SH-SY5Y (cell line): ENCODE measurements at regions not wholly inside any gene's neighbourhood (a gene's known extent, or its start where the extent isn't known, plus 50 kb on each side); places are given as distances from the start of the nearest gene placed in this dataset.

Experiments
- GATA2 ChIP-seq: IDR thresholded peaks from 2 replicates; pipeline ENCODE4 v1.6.1; 2011; ENCODE audit warnings: mild to moderate bottlenecking, low read depth, low read length
- GATA3 ChIP-seq: IDR thresholded peaks from 2 replicates; pipeline ENCODE4 v1.6.1; 2011; ENCODE audit warnings: low read depth, mild to moderate bottlenecking, low read length, moderate library complexity

GRCh38 chr15:91630090-91630489, 223.4 kb upstream of the SLCO3A1 start:
- TF ChIP-seq GATA2 (no peak), GATA3 (no peak)
